Mesothelial cell of epicardium (in vitro differentiated cells): ENCODE measurements at regions not wholly inside any gene's neighbourhood (a gene's known extent, or its start where the extent isn't known, plus 50 kb on each side); places are given as distances from the start of the nearest gene placed in this dataset.

Source experiments
- DNase-seq, 2 experiments: peaks; one replicate each; pipeline ENCODE4 v3.0.0; 2021; ENCODE audit warnings: low spot score in 2 of 2; ENCODE audit not compliant: unreplicated experiment in 2 of 2
- H3K27ac Mint-ChIP-seq: 2 replicates; pipeline ENCODE4 v1.8.0; 2021; ENCODE audit warnings: mixed read lengths
- H3K27me3 Mint-ChIP-seq: 2 replicates; pipeline ENCODE4 v1.8.0; 2021; ENCODE audit warnings: low read depth, mixed read lengths
- H3K36me3 Mint-ChIP-seq: 2 replicates; pipeline ENCODE4 v1.8.0; 2021; ENCODE audit warnings: mixed read lengths
- H3K4me1 Mint-ChIP-seq: 2 replicates; pipeline ENCODE4 v1.8.0; 2021; ENCODE audit warnings: mixed read lengths
- H3K4me3 Mint-ChIP-seq: 2 replicates; pipeline ENCODE4 v1.8.0; 2021; ENCODE audit warnings: mild to moderate bottlenecking, moderate library complexity, mixed read lengths
- H3K9me3 Mint-ChIP-seq: 2 replicates; pipeline ENCODE4 v1.8.0; 2021; ENCODE audit warnings: mixed read lengths
- TF ChIP-seq, protein P1 (sequence below): fragments of 200-600 bp; sonication (generic); IDR thresholded peaks from one replicate; pipeline ENCODE4 v1.5.0; 2021; ENCODE audit warnings: antibody characterized with exemption; ENCODE audit not compliant: unreplicated experiment

DNA sequence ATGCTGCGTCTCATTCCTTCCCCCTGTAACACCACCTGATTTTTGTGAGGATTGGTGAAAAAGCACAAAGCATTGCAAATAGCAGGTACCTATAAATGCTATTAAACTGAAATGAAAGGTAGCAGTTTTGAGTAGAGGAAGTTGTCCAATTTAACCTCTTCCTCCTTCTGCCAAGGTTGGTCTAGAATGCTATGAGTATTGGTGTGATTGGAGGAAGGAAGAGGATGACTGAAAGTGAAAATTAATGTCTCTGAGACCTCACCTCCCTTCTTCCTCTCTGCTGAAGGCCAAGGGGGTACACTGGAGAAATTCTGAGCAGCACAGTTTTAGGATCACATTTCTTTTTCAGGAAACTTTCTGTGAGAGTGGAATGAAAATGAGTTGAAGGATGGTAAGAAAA, 94.4 kb downstream of the DTWD1 start:
- no peaks in the 10 kb centered on the region for H3K4me1 Mint-ChIP-seq
- H3K27ac Mint-ChIP-seq = no peak overlapping the region
- H3K9me3 Mint-ChIP-seq = peaks cover 15% of the 10 kb centered on the region

DNA sequence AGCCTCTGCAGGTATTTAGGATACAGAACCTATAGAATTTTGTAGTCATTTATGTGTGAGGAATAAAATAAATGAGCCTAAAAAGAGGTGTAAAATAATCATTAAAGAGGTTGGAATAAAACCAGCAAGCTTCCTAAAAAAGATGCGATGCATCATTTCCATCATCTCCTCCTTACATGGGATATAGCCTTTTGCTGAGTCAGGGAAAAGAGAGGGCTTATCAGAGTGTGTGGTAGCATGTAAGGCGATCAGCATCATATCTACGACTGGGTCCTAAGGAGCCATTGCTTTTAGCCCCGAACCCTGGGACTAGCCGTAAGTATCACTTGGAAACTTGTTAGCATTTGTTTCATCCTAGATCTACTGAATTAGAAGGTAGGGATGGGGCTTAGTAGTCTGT, 94.9 kb downstream of the DTWD1 start:
- H3K27me3 Mint-ChIP-seq = peaks cover 3% of the 10 kb centered on the region
- H3K4me1 Mint-ChIP-seq = no peaks in the 10 kb centered on the region
- TF ChIP-seq, protein P1, sequence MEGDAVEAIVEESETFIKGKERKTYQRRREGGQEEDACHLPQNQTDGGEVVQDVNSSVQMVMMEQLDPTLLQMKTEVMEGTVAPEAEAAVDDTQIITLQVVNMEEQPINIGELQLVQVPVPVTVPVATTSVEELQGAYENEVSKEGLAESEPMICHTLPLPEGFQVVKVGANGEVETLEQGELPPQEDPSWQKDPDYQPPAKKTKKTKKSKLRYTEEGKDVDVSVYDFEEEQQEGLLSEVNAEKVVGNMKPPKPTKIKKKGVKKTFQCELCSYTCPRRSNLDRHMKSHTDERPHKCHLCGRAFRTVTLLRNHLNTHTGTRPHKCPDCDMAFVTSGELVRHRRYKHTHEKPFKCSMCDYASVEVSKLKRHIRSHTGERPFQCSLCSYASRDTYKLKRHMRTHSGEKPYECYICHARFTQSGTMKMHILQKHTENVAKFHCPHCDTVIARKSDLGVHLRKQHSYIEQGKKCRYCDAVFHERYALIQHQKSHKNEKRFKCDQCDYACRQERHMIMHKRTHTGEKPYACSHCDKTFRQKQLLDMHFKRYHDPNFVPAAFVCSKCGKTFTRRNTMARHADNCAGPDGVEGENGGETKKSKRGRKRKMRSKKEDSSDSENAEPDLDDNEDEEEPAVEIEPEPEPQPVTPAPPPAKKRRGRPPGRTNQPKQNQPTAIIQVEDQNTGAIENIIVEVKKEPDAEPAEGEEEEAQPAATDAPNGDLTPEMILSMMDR = no peak
- peaks cover 2% of the 10 kb centered on the region for H3K36me3 Mint-ChIP-seq
- DNase-seq = no peak
- no peak overlapping the region for H3K4me3 Mint-ChIP-seq
- H3K27ac Mint-ChIP-seq = no peak overlapping the region
- peaks cover 15% of the 10 kb centered on the region for H3K9me3 Mint-ChIP-seq

More for the DNA sequence above, 94.4 kb downstream of the DTWD1 start:
- no peak for DNase-seq
- TF ChIP-seq, protein P1 = no peak
- Mint-ChIP-seq H3K4me3 (no peak overlapping the region), H3K27me3 (peaks cover 3% of the 10 kb centered on the region), H3K36me3 (peaks cover 2% of the 10 kb centered on the region)

DNA sequence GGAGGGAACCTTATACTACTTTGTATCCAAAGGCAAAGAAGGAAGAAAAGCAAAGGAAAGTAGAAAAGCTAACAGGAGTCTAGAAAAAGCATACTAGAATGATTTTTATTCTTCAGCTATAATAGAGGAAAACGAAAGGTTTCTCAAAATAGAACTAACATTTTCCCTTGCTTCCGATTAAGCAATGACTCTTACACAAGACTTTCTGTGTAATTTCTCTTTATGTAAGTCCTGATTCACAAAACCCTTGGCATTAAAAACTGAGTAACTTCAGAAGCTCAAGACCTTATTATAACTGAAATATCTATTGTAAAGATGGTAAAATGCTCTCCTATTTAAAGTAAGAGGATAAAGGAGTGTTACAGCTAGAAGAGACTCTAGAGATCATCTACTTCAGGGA, 97.4 kb downstream of the DTWD1 start:
- TF ChIP-seq, protein P1 = no peak
- no peak overlapping the region for H3K27ac Mint-ChIP-seq
- H3K27me3 Mint-ChIP-seq = peaks cover 3% of the 10 kb centered on the region
- DNase-seq = no peak
- H3K4me1 Mint-ChIP-seq = no peaks in the 10 kb centered on the region
- H3K9me3 Mint-ChIP-seq = peaks cover 8% of the 10 kb centered on the region
- H3K4me3 Mint-ChIP-seq = no peak overlapping the region
- no peaks in the 10 kb centered on the region for H3K36me3 Mint-ChIP-seq

DNA sequence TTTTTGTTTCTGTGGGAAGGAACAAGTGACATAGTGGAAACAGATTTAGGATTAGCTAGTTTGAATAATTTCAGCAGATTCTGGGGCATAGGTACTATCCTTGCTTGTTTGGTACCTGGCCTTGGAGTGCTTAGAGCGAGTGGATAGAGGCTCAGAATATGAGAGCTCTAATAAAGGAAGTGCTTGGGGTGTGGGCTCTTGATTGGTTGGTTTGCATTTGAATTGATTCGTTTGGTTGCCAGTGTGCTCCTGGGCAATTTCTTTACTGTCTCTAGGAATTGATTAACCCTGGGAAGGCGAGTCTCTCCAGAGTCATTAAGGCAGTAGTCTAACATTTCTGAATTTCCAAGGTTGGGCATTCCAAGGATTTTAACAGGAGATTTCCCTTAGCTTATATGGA, 98.0 kb downstream of the DTWD1 start:
- H3K4me1 Mint-ChIP-seq = no peaks in the 10 kb centered on the region
- DNase-seq = no peak
- H3K36me3 Mint-ChIP-seq = no peaks in the 10 kb centered on the region
- H3K27ac Mint-ChIP-seq = no peak overlapping the region
- peaks cover 5% of the 10 kb centered on the region for H3K9me3 Mint-ChIP-seq
- H3K27me3 Mint-ChIP-seq = peaks cover 3% of the 10 kb centered on the region
- H3K4me3 Mint-ChIP-seq = no peak overlapping the region
- TF ChIP-seq, protein P1 = no peak

DNA sequence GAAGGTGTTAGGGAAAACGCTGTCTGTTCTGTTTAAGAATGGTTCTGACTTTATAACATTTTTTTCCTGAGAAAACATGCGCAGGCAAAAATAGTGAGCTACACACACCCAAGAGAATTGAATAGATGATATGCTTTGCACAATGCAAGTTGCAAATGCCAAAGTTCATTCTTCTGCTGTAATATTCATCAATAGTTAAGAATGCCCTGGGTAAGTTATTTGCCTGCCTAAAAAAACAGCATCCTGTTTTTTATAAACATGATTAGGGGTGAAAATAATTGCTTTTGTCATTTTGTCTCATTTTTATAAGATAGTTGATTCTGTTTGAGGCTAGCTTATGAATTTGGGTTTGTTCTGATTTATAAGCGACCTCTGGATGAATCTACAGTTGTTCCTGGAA, 99.4 kb downstream of the DTWD1 start:
- TF ChIP-seq, protein P1 = no peak
- no peak for DNase-seq
- Mint-ChIP-seq H3K4me1 (no peaks in the 10 kb centered on the region), H3K4me3 (no peak overlapping the region), H3K36me3 (no peaks in the 10 kb centered on the region), H3K9me3 (peaks cover 4% of the 10 kb centered on the region), H3K27me3 (peaks cover 2% of the 10 kb centered on the region), H3K27ac (no peak overlapping the region)

DNA sequence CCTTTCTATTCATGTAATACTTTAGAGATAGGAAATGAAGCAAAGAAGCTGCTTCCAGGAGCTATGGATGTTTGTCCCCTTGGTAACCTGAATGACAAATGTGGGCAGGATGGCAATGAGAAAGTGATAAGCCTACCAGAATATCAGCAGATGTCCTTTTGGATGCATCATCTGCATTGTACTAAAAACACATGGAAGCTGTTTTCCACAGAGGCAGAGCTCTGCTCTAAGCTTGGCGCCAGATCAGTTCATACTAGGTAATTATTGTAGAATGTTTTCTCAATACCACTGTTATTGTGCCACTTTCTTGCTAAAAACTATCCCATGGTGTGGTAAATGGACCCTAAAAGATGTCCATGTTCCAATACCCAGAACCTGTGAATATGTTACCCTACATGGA, 100.2 kb downstream of the DTWD1 start:
- H3K4me3 Mint-ChIP-seq = no peak overlapping the region
- TF ChIP-seq, protein P1 = no peak
- no peaks in the 10 kb centered on the region for H3K36me3 Mint-ChIP-seq
- H3K9me3 Mint-ChIP-seq = peaks cover 11% of the 10 kb centered on the region
- no peaks in the 10 kb centered on the region for H3K27me3 Mint-ChIP-seq
- DNase-seq = no peak
- H3K27ac Mint-ChIP-seq = no peak overlapping the region
- no peaks in the 10 kb centered on the region for H3K4me1 Mint-ChIP-seq
